IPS-15b (cell line): ENCODE measurements at regions not wholly inside any gene's neighbourhood (a gene's known extent, or its start where the extent isn't known, plus 50 kb on each side); places are given as distances from the start of the nearest gene placed in this dataset.

Source experiments
- H3K27me3 ChIP-seq: one replicate; pipeline ENCODE4 v1.6.1; 2013; ENCODE audit warnings: low read length; ENCODE audit not compliant: control insufficient read depth, insufficient read depth
- H3K36me3 ChIP-seq: one replicate; pipeline ENCODE4 v1.6.1; 2013; ENCODE audit warnings: low read length; ENCODE audit not compliant: control insufficient read depth, insufficient read depth
- H3K4me1 ChIP-seq: one replicate; pipeline ENCODE4 v1.6.1; 2013; ENCODE audit warnings: mild to moderate bottlenecking, low read length; ENCODE audit not compliant: control insufficient read depth, insufficient read depth
- H3K4me3 ChIP-seq: one replicate; pipeline ENCODE4 v1.5.1; 2013; ENCODE audit warnings: low read depth, low read length
- H3K9ac ChIP-seq: one replicate; pipeline ENCODE4 v1.6.1; 2013; ENCODE audit warnings: low read depth, mild to moderate bottlenecking, low read length
- H3K9me3 ChIP-seq: one replicate; pipeline ENCODE4 v1.6.1; 2013; ENCODE audit warnings: mild to moderate bottlenecking, low read length; ENCODE audit not compliant: control insufficient read depth, insufficient read depth

- no peaks in the 10 kb centered on the region for H3K27me3 ChIP-seq
- no peak overlapping the region for H3K4me3 ChIP-seq
- no peaks in the 10 kb centered on the region for H3K36me3 ChIP-seq
- H3K9ac ChIP-seq, result no peak overlapping the region
- no peaks in the 10 kb centered on the region for H3K4me1 ChIP-seq
- no peaks in the 10 kb centered on the region for H3K9me3 ChIP-seq
These were observed 686.8 kb upstream of the ZEB2 start for GRCh38 chr2:145206496-145207281.

- no peaks in the 10 kb centered on the region for H3K9me3 ChIP-seq
- no peaks in the 10 kb centered on the region for H3K36me3 ChIP-seq
- H3K4me1 ChIP-seq, result no peaks in the 10 kb centered on the region
These were observed 684.0 kb upstream of the ZEB2 start for GRCh38 chr2:145203891-145204290.

GRCh38 chr2:145199827-145200706 lies 680.1 kb upstream of the ZEB2 start:
- Histone ChIP-seq H3K9ac (no peak overlapping the region), H3K9me3 (no peaks in the 10 kb centered on the region), H3K27me3 (no peaks in the 10 kb centered on the region)

More at GRCh38 chr2:145203891-145204290, 684.0 kb upstream of the ZEB2 start:
- Histone ChIP-seq H3K27me3 (no peaks in the 10 kb centered on the region), H3K4me3 (no peak overlapping the region), H3K9ac (no peak overlapping the region)

GRCh38 chr2:145199042-145199441 lies 679.1 kb upstream of the ZEB2 start:
- no peak overlapping the region for H3K9ac ChIP-seq
- peaks cover 9% of the 10 kb centered on the region for H3K4me1 ChIP-seq
- H3K4me3 ChIP-seq, result no peak overlapping the region
- H3K9me3 ChIP-seq, result no peaks in the 10 kb centered on the region
- H3K27me3 ChIP-seq, result no peaks in the 10 kb centered on the region
- H3K36me3 ChIP-seq, result no peaks in the 10 kb centered on the region

More at GRCh38 chr2:145199827-145200706, 680.1 kb upstream of the ZEB2 start:
- Histone ChIP-seq H3K4me1 (peaks cover under 1% of the 10 kb centered on the region), H3K36me3 (no peaks in the 10 kb centered on the region), H3K4me3 (no peak overlapping the region)

GRCh38 chr2:145198555-145198954 lies 678.6 kb upstream of the ZEB2 start:
- no peaks in the 10 kb centered on the region for H3K36me3 ChIP-seq
- H3K9ac ChIP-seq, result no peak overlapping the region
- H3K4me1 ChIP-seq, result peaks cover 12% of the 10 kb centered on the region
- no peaks in the 10 kb centered on the region for H3K27me3 ChIP-seq
- H3K4me3 ChIP-seq, result no peak overlapping the region
- no peaks in the 10 kb centered on the region for H3K9me3 ChIP-seq

GRCh38 chr2:145197944-145198343 lies 678.0 kb upstream of the ZEB2 start:
- H3K4me1 ChIP-seq, result peaks cover 12% of the 10 kb centered on the region
- H3K4me3 ChIP-seq, result no peak overlapping the region
- no peaks in the 10 kb centered on the region for H3K36me3 ChIP-seq
- no peaks in the 10 kb centered on the region for H3K9me3 ChIP-seq
- no peaks in the 10 kb centered on the region for H3K27me3 ChIP-seq
- H3K9ac ChIP-seq, result no peak overlapping the region

GRCh38 chr2:145194673-145195072 lies 674.8 kb upstream of the ZEB2 start:
- Histone ChIP-seq H3K4me1 (peaks cover 12% of the 10 kb centered on the region), H3K9me3 (no peaks in the 10 kb centered on the region), H3K4me3 (no peak overlapping the region), H3K36me3 (no peaks in the 10 kb centered on the region), H3K27me3 (no peaks in the 10 kb centered on the region), H3K9ac (no peak overlapping the region)

GRCh38 chr2:145190031-145190703 lies 670.2 kb upstream of the ZEB2 start:
- Histone ChIP-seq H3K4me3 (no peak overlapping the region), H3K9ac (no peak overlapping the region), H3K36me3 (no peaks in the 10 kb centered on the region), H3K27me3 (no peaks in the 10 kb centered on the region), H3K4me1 (peaks cover 12% of the 10 kb centered on the region), H3K9me3 (no peaks in the 10 kb centered on the region)

- Histone ChIP-seq H3K4me3 (no peak overlapping the region), H3K9ac (no peak overlapping the region), H3K9me3 (no peaks in the 10 kb centered on the region)
These were observed 666.4 kb upstream of the ZEB2 start for GRCh38 chr2:145186303-145186702.

GRCh38 chr2:145185696-145186095 lies 665.8 kb upstream of the ZEB2 start:
- Histone ChIP-seq H3K9me3 (no peaks in the 10 kb centered on the region), H3K4me3 (no peak overlapping the region), H3K9ac (no peak overlapping the region)

More at GRCh38 chr2:145186303-145186702, 666.4 kb upstream of the ZEB2 start:
- Histone ChIP-seq H3K27me3 (no peaks in the 10 kb centered on the region), H3K36me3 (no peaks in the 10 kb centered on the region), H3K4me1 (no peaks in the 10 kb centered on the region)

GRCh38 chr2:145184741-145185651 lies 665.1 kb upstream of the ZEB2 start:
- Histone ChIP-seq H3K9ac (no peak overlapping the region), H3K4me1 (no peaks in the 10 kb centered on the region), H3K4me3 (no peak overlapping the region), H3K36me3 (no peaks in the 10 kb centered on the region), H3K9me3 (no peaks in the 10 kb centered on the region), H3K27me3 (no peaks in the 10 kb centered on the region)

More at GRCh38 chr2:145185696-145186095, 665.8 kb upstream of the ZEB2 start:
- H3K4me1 ChIP-seq, result no peaks in the 10 kb centered on the region
- no peaks in the 10 kb centered on the region for H3K27me3 ChIP-seq
- no peaks in the 10 kb centered on the region for H3K36me3 ChIP-seq
